ENCODE measurements at regions not wholly inside any gene's neighbourhood (a gene's known extent, or its start where the extent isn't known, plus 50 kb on each side); places are given as distances from the start of the nearest gene placed in this dataset.

DNA sequence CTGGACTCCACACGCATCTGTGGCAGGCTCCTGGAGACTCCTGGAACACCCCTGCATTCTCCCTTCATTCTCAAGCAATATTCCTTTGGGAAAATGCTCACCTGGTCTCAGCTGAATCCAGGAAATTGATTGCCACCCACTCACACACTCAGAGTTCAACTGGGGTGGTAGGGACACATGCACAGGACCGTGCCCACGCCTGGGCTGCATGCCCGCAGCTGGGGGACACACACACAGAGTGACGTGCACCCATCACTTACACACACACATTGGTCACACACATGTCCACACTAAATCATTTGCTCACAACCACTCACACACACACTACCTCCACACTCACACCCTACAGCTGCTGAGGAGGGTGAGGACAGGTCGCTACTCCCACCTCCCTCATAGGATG, 84.8 kb downstream of the ENGASE start:
- TF ChIP-seq, protein P1, sequence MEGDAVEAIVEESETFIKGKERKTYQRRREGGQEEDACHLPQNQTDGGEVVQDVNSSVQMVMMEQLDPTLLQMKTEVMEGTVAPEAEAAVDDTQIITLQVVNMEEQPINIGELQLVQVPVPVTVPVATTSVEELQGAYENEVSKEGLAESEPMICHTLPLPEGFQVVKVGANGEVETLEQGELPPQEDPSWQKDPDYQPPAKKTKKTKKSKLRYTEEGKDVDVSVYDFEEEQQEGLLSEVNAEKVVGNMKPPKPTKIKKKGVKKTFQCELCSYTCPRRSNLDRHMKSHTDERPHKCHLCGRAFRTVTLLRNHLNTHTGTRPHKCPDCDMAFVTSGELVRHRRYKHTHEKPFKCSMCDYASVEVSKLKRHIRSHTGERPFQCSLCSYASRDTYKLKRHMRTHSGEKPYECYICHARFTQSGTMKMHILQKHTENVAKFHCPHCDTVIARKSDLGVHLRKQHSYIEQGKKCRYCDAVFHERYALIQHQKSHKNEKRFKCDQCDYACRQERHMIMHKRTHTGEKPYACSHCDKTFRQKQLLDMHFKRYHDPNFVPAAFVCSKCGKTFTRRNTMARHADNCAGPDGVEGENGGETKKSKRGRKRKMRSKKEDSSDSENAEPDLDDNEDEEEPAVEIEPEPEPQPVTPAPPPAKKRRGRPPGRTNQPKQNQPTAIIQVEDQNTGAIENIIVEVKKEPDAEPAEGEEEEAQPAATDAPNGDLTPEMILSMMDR (IDR thresholded peaks at IDR 0.05): no peak
- no peak for TF ChIP-seq POLR2A (IDR thresholded peaks at IDR 0.05)
